ENCODE measurements at regions not wholly inside any gene's neighbourhood (a gene's known extent, or its start where the extent isn't known, plus 50 kb on each side); places are given as distances from the start of the nearest gene placed in this dataset.

- TF ChIP-seq ZBTB46 (CRISPR knock-in tag; IDR thresholded peaks at IDR 0.05; ENCODE audit: borderline replicate concordance) (no peak), ZNF362 (CRISPR knock-in tag; IDR thresholded peaks at IDR 0.05; ENCODE audit: borderline replicate concordance) (peak; percentile 37; the same call in 1 of the 2 replicates), ZNF142 (CRISPR knock-in tag; IDR thresholded peaks at IDR 0.05) (no peak), ASH2L (IDR thresholded peaks at IDR 0.05; ENCODE audit: insufficient read length, low read depth, low read length) (no peak), ZSCAN30 (CRISPR knock-in tag; IDR thresholded peaks at IDR 0.05) (no peak), SRY (CRISPR knock-in tag; IDR thresholded peaks at IDR 0.05) (no peak), FOXC1 (CRISPR knock-in tag; IDR thresholded peaks at IDR 0.05; ENCODE audit: borderline replicate concordance) (no peak), HOXA9 (CRISPR knock-in tag; IDR thresholded peaks at IDR 0.05; ENCODE audit: borderline replicate concordance) (no peak), XBP1 (CRISPR knock-in tag; IDR thresholded peaks at IDR 0.05) (no peak), ZFP41 (CRISPR knock-in tag; IDR thresholded peaks at IDR 0.05; ENCODE audit: borderline replicate concordance) (no peak), ZBTB3 (CRISPR knock-in tag; IDR thresholded peaks at IDR 0.05; ENCODE audit: borderline replicate concordance, low read depth) (no peak), MTA1 (CRISPR knock-in tag; IDR thresholded peaks at IDR 0.05; ENCODE audit: borderline replicate concordance) (no peak), ZNF337 (CRISPR knock-in tag; IDR thresholded peaks at IDR 0.05; ENCODE audit: borderline replicate concordance, low read depth) (no peak), ZMYM2 (CRISPR knock-in tag; IDR thresholded peaks at IDR 0.05) (no peak), NFIB (CRISPR knock-in tag; IDR thresholded peaks at IDR 0.05; ENCODE audit: borderline replicate concordance) (no peak), TCF7 (IDR thresholded peaks at IDR 0.05; ENCODE audit: low read depth) (peak; percentile 83), DPF2 (CRISPR knock-in tag; IDR thresholded peaks at IDR 0.05; ENCODE audit: borderline replicate concordance, low read depth) (no peak), ZNF253 (CRISPR knock-in tag; IDR thresholded peaks at IDR 0.05; ENCODE audit: borderline replicate concordance) (no peak), LRRFIP1 (CRISPR knock-in tag; conservative IDR thresholded peaks at IDR 0.05) (no peak)
These were observed 62.5 kb upstream of the CAPZB start (continued) for GRCh38 chr1:19547814-19548213.
